Pancreas (tissue), 10 donors: ENCODE measurements at regions not wholly inside any gene's neighbourhood (a gene's known extent, or its start where the extent isn't known, plus 50 kb on each side); places are given as distances from the start of the nearest gene placed in this dataset.

Experiments
- ATAC-seq, 4 donors: fragments of 200-7000 bp; cut with Tn5 transposase; one replicate each; pipeline versions ENCODE4 v1.8.0 to v1.9.1; 2020; ENCODE audit warnings: mild to moderate bottlenecking in 4 of 4, moderate library complexity in 4 of 4
- DNase-seq, 6 donors: peaks; one replicate each; pipeline ENCODE4 v3.0.0-alpha.2; 2020
- FAIRE-seq: peaks from 2 replicates; lab custom pipeline; 2012; peaks lifted over from hg19 to GRCh38; lab: Jason Lieb, UNC
- H3K27ac ChIP-seq, 4 donors: fragments of 200-600 bp; sonication (generic); 1 replicate in 3 of 4; 2 replicates in 1 of 4; pipeline versions ENCODE4 v1.5.0 to v1.8.0; 2020
- H3K27me3 ChIP-seq, 4 donors: fragments of 200-600 bp; one replicate each; pipeline ENCODE4 v1.8.0; 2021
- H3K36me3 ChIP-seq, 3 donors: fragments of 200-600 bp; sonication (generic) in 1 of 3; one replicate each; pipeline versions ENCODE4 v1.5.0 to v1.8.0; 2020 to 2021
- H3K4me1 ChIP-seq, 3 donors: fragments of 200-600 bp; one replicate each; pipeline ENCODE4 v1.8.0; 2021
- H3K4me3 ChIP-seq, 4 donors: fragments of 200-600 bp; sonication (generic) in 2 of 4; one replicate each; pipeline versions ENCODE4 v1.5.0 to v1.8.0; 2020 to 2021
- H3K9me3 ChIP-seq, 4 donors: fragments of 200-600 bp; one replicate each; pipeline ENCODE4 v1.8.0; 2021
- WGBS, 2 donors: extraction: QIAGEN DNeasy Blood & Tissue Kit; methylation state at CpG; one replicate each; pipeline ENCODE4 v1.1.7; 2013; 5-methylcytosine and 5-hydroxymethylcytosine counted together
- intact Hi-C, 3 donors: fragments of 100-400 bp; cut with DNase I; formaldehyde crosslinking; loops; one replicate each; pipeline versions ENCODE4 v1.11.1 to v1.14.2; 2022
- TF ChIP-seq, protein P1 (sequence below), 4 donors: fragments of 200-600 bp; sonication (generic) in 3 of 4; IDR thresholded peaks; one replicate each; pipeline versions ENCODE4 v1.5.0 to v1.8.0; 2021; ENCODE audit warnings: antibody characterized with exemption in 4 of 4
- donor health status: healthy with polysubstance abuse.
- donor health status: DM: no; HTN: no; CAD: no; lungs with moderate emphysema.
- donor health status: DM: no; HTN: no; CAD: no.
- donor health status: control.
- donor health status: control.
- donor health status: Bipolar disorder and iron deficiency.
- donor health status: DM: yes; HTN: yes; CAD: no.
- donor health status: DM: no; HTN: no; CAD: no.
- donor health status: DM: no; HTN: no; CAD: no.
- donor health status: DM: yes; HTN: yes; CAD: no.

- WGBS, 2 donors = 82% methylated on average over 4 of the region's 4 CpGs
These were observed 53.8 kb downstream of the GJD2 start for GRCh38 chr15:34700891-34701427.

DNA sequence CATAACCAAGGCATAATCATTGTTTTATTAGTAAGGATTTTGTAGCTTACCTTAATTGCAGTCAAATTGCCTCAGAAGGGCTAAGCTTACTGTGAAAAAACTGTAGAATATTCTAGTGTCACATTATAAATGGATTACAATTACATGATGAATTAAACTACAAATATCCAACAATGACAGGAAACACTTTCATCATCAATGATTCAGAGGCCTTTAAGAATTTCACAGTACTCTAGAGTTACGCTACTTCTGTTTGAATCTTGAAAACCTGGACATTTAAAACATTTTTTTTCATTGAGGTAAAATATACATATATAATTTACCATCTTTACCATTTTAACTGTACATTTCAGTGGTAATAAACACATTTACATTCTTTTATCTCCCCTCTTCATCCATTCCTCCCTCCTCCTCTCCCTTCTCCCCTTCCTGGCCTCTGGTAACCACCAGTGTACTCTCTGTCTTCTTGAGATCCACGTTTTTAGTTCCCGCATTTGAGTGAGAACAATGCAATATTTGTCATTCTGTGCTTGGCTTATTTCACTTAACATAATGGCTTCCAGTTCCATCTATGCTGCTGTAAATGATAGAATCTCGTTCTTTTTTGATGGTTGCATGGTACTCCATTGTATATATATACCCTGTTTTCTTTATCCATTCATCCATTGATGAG lies 54.7 kb downstream of the GJD2 start:
- 59 to 60% methylated on average over 4 of the region's 4 CpGs for WGBS, 2 donors
- Histone ChIP-seq H3K27me3 (no peaks in the 10 kb centered on the region), H3K4me3 (no peak overlapping the region), H3K9me3 (no peaks in the 10 kb centered on the region), H3K27ac (no peak overlapping the region), H3K4me1 (no peaks in the 10 kb centered on the region), H3K36me3 (no peaks in the 10 kb centered on the region)
- no peak for ATAC-seq
- TF ChIP-seq, protein P1, sequence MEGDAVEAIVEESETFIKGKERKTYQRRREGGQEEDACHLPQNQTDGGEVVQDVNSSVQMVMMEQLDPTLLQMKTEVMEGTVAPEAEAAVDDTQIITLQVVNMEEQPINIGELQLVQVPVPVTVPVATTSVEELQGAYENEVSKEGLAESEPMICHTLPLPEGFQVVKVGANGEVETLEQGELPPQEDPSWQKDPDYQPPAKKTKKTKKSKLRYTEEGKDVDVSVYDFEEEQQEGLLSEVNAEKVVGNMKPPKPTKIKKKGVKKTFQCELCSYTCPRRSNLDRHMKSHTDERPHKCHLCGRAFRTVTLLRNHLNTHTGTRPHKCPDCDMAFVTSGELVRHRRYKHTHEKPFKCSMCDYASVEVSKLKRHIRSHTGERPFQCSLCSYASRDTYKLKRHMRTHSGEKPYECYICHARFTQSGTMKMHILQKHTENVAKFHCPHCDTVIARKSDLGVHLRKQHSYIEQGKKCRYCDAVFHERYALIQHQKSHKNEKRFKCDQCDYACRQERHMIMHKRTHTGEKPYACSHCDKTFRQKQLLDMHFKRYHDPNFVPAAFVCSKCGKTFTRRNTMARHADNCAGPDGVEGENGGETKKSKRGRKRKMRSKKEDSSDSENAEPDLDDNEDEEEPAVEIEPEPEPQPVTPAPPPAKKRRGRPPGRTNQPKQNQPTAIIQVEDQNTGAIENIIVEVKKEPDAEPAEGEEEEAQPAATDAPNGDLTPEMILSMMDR (IDR thresholded peaks at IDR 0.05) = no peak
- intact Hi-C loops = no loop called here
- no peak for DNase-seq
- FAIRE-seq = no peak

More at GRCh38 chr15:34700891-34701427, 53.8 kb downstream of the GJD2 start:
- Histone ChIP-seq H3K27me3 (no peaks in the 10 kb centered on the region), H3K27ac (no peak overlapping the region), H3K4me3 (no peak overlapping the region), H3K9me3 (no peaks in the 10 kb centered on the region), H3K4me1 (no peaks in the 10 kb centered on the region), H3K36me3 (no peaks in the 10 kb centered on the region)
- intact Hi-C loops = no loop called here
- no peak for FAIRE-seq
- no peak for ATAC-seq
- DNase-seq = no peak
- TF ChIP-seq, protein P1 (IDR thresholded peaks at IDR 0.05) = no peak

DNA sequence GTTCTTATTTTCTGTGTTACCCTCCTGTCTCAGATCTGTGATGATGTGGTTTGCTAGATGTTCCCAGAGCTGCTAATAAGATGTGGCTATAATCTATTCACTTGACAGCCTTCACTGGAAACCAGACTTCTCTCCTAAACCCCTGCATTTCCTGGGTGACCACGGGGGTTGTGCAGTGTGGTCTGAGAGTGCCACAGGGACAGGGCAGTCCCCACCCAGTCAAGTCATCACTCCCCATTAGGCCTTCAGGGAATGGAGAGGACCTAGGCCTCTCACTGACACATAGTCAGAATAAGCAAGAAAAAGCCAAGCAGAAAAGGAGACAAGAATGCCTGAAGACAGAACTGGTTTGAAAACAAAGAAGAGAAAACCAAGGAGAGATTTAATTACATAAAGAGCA lies 58.3 kb downstream of the GJD2 start:
- Histone ChIP-seq H3K27ac (no peak overlapping the region), H3K4me3 (no peak overlapping the region), H3K4me1 (no peaks in the 10 kb centered on the region), H3K36me3 (no peaks in the 10 kb centered on the region), H3K27me3 (no peaks in the 10 kb centered on the region), H3K9me3 (no peaks in the 10 kb centered on the region)
- TF ChIP-seq, protein P1 (IDR thresholded peaks at IDR 0.05) = no peak
- no peak for FAIRE-seq
- intact Hi-C loops = no loop called here
- ATAC-seq = no peak
- no peak for DNase-seq
- WGBS, 2 donors = 40 to 57% methylated on average over 1 of the region's 1 CpG

DNA sequence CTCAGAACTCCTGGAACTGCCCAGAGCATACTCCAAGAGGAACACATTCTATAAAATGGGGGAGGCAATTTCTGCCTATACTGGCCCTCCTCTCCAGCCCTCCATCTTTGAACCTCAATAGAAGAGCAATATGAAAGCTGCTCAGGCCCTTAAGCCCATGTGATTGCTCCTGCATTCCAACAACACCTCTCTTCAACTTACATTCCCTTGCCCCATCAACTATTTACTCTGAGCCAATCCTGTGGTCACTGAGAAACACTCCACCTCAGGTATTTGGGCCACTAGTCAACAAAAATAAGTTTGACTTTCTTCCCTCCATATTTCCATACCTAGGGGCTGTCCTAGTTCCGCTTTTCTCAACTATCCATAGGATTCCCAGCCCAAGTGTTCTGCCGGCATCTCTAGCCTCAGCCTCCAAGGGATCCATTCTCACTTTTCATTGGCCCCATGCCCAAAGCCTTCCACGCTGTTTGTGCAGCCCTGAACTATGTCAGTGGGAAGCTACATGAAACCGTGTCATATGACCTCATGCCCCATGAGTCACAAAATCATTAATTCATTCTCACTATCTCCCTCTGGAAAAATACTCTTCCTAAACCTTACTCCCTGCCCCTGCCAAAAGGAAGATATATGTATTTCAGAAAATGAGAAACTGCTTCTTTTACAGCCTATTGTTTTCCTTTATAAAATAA lies 61.6 kb downstream of the GJD2 start:
- Histone ChIP-seq H3K9me3 (no peaks in the 10 kb centered on the region), H3K27ac (no peak overlapping the region), H3K27me3 (no peaks in the 10 kb centered on the region), H3K4me3 (no peak overlapping the region), H3K4me1 (no peaks in the 10 kb centered on the region), H3K36me3 (no peaks in the 10 kb centered on the region)
- 75 to 83% methylated on average over 4 of the region's 4 CpGs for WGBS, 2 donors
- intact Hi-C loops = no loop called here
- TF ChIP-seq, protein P1 (IDR thresholded peaks at IDR 0.05) = no peak
- ATAC-seq (no peak), DNase-seq (no peak), FAIRE-seq (no peak)

GRCh38 chr15:34691034-34691433 lies 63.8 kb downstream of the GJD2 start:
- FAIRE-seq (no peak), ATAC-seq (no peak), DNase-seq (no peak)
- TF ChIP-seq, protein P1 (IDR thresholded peaks at IDR 0.05) = no peak
- no peaks in the 10 kb centered on the region for H3K4me1 ChIP-seq
- no peaks in the 10 kb centered on the region for H3K27me3 ChIP-seq
- no peak overlapping the region for H3K27ac ChIP-seq
- no peaks in the 10 kb centered on the region for H3K9me3 ChIP-seq
- intact Hi-C loops = no loop called here
- H3K36me3 ChIP-seq = no peaks in the 10 kb centered on the region
- 46 to 56% methylated on average over 2 of the region's 2 CpGs for WGBS, 2 donors
- no peak overlapping the region for H3K4me3 ChIP-seq
